OCI-LY3 (cell line): ENCODE measurements at regions not wholly inside any gene's neighbourhood (a gene's known extent, or its start where the extent isn't known, plus 50 kb on each side); places are given as distances from the start of the nearest gene placed in this dataset.

Experiments used
- CTCF ChIP-seq: fragments of 200-600, 300-600 bp; sonication (generic); IDR thresholded peaks from 2 replicates; pipeline ENCODE4 v1.5.1; 2014; ENCODE audit warnings: antibody characterized with exemption, low read length, low read depth
- EZH2phosphoT487 ChIP-seq: fragments of 200-600 bp; shearing (Covaris generic); IDR thresholded peaks from 2 replicates; pipeline ENCODE4 v1.6.1; 2018; ENCODE audit warnings: antibody characterized with exemption, mixed run types, low read depth

- TF ChIP-seq CTCF (no peak), EZH2phosphoT487 (no peak)
Observed at GRCh38 chr3:145620002-145620401, 541.0 kb downstream of the PLOD2 start.
